ENCODE measurements at regions not wholly inside any gene's neighbourhood (a gene's known extent, or its start where the extent isn't known, plus 50 kb on each side); places are given as distances from the start of the nearest gene placed in this dataset.

GRCh38 chr6:152920016-152920415 lies 62.8 kb downstream of the FBXO5 start:
- TF ChIP-seq POLR2A (IDR thresholded peaks at IDR 0.05; ENCODE audit: low read depth, low read length) (no peak), POLR2AphosphoS5 (IDR thresholded peaks at IDR 0.05; ENCODE audit: low read depth, low read length) (no peak), TAF1 (IDR thresholded peaks at IDR 0.05; ENCODE audit: low read depth, low read length) (no peak)

Measured in GM12891 (cell line).